Left forelimb (tissue), 1 donor: ENCODE measurements at regions not wholly inside any gene's neighbourhood (a gene's known extent, or its start where the extent isn't known, plus 50 kb on each side); places are given as distances from the start of the nearest gene placed in this dataset.
"Not testable (repeated sequence)": the region's sequence is repeated elsewhere in the genome, so short reads cannot be mapped to it uniquely, and the experiment has no call there.

Experiments used
- DNase-seq: peaks from one replicate; pipeline ENCODE4 v3.0.0-alpha.2; 2018; ENCODE audit warnings: low spot score

DNA sequence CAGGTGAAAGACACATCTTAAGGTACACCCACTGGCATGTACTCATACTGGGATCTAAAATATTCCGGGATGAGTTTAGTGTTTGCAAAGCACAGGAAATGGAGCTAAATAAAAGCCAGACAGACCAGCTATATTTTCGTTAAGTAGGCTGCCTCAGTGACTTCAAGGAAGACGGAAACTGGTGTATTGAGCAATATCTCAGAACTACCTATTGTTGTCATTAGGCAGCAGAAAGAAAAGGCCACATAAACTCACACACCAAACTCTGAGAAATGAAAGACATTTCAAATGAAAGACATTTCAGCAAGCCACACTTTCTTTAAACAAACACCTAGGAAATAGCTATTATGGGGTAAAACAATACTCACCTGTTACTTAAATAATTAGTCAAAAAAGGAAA is 761.7 kb upstream of the SEMA6D start:
- no peak for DNase-seq

DNA sequence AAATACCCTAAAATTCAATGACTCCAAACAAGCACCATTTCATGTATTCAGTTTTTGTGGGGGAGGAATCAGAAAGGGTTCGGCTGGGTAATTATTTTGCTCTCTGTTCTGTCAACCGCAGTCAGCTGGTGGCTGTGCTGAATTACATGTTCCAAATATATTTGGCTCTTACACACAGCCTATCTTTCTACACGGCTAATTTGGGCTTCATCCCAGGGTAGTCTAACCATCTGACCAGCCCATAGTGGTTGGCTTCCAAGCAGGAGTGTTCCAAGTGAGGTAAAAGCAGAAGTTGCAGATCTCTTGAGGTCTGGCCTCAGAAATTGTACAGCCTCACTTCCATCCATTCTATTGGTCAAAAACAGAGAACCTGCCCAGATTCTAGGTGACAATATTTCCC is 760.8 kb upstream of the SEMA6D start:
- no peak for DNase-seq

DNA sequence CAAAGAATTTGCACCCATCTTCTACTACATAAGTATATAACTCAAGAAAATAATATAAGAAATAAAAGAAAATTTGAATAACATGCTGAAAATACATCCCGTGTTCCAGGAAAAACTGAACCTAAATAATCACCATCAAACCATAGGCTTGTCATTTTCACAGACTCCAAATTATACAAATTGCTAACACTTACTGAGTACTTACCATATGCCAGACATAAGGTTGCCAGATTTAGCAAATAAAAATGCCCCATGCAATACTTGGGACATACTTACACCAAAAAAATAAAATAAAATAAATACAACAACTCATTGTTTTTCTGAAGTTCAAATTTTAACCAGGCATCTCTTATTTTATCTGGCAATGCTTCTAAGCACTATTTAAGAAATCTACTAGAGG is 760.4 kb upstream of the SEMA6D start:
- DNase-seq: no peak

DNA sequence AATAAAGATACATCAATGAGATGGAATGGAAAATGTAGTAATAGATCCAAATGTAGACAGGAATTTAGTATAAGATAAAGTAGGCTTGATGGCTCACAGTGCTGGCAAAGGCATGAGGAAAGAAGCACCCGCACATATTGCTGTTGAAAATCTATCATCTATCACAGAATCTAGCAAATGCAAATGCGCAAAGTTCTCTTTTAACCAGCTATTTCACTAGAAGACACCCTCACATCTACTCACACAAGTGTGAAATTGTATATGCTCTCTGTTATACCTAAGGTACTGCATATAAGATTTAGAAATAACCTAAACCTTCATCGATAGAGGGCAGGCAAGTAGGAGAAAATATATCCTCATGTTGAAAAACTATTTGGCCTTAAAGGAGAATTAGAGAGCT is 756.7 kb upstream of the SEMA6D start:
- no peak for DNase-seq

DNA sequence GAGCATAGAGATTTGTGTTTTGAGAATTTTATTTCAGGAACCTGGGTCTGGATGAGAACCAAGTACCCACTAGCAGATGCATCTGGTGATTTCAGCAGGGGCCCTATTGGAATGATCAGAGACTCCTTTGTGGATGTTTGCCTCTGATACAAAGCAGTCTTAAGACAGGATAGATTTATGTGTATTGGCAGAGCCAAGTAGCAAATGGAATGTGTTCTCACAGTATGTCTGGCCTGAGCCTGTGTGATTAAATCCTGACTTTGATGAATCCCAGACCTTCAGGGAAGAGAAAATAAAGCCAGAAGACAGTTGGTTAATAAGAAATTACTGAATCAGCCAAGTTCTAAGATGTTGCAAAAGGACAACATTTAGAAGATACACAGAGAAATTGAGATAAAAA is 755.5 kb upstream of the SEMA6D start:
- no peak for DNase-seq

DNA sequence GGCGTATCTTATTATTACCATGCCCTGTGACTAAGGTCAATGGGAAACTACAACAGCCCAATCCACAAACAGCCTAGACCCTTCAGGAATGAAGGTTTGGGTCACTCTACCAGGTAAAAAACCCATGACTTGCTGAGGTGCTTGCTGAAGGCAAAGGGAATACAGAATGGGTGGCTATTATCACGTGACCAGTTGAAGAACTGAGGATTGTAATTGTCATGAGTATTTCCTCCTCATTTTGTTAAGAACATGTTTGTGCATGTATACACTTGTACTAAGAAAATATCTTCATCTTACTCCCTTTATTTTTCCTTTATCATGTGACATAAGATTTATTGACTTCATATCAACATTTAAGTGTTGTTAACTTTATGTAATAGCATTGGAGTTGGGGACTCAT is 729.2 kb upstream of the SEMA6D start:
- DNase-seq: not testable (repeated sequence)

DNA sequence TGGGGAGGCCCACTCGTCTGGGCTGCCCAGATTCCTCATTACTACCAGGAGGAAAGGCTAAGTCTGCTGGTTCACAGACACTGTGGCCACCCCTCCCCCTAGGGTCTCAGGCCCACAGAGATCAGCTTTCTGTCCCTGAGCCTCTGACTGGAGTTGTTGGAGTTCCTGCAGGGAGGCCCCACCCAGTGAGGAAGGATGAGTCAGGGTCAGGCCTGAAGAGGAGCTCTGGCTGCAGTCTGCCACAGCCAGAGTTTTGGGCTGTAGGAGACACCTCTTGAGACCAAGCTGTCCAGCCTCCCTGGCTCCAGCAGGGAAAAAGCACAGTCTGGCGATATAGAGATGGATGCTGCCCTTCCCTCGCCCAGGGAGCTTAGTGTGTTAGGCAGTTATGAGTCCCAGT is 720.9 kb upstream of the SEMA6D start:
- DNase-seq: no peak

DNA sequence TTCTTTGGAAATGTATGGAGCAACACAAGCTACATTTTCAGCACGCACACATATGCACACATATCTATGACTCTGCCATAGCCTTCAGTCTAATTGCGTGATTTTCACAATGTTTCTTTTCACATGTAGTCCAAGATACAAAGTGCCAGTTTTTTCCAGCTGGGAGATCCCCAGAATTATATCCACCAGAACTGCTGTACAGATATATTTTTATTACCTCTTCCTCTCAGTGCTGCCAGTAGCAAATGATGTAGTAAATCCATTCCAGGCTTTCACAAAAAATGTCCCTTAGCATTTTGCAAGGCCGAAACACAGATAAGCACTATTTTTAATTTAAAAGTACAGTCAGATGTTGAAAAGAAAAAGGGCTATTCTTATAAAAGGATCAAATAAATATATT is 719.8 kb upstream of the SEMA6D start:
- no peak for DNase-seq

DNA sequence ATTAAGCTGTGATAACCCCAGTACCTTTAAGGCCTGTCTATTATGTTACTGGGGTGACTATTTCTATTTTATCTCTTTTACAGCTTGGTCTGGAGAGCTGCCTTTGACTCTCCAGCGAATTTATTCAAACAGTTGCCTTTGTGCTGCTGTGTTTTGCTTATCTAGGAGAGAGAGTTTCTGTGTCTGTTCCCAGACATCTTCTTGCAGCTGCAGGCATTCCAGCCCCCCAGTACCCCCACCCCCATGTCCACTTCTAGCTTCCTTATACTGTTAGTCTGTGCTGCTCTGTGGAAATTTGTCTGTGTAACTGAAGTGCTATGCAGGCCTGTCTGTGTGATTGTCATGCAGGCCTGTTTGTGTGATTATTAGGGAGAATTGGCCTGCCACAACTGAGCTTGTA is 713.7 kb upstream of the SEMA6D start:
- DNase-seq: no peak

DNA sequence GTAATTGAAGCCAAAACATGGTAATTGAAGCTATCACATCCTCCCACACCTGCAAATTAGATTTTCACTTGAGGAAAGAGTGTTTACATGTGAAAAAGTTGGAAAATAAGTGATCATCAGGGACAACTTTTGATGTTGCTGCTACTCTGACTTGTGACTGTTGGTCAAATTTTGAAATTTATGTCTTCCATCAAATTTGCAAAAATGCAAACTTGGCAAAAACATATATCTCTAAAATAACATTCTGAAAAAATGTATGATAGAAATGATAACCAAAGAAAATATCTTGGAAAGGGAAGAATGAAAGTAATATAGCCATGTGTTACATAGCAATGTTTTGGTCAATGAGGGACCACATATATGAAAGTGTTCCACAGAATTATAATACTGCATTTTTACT is 703.9 kb upstream of the SEMA6D start:
- no peak for DNase-seq

DNA sequence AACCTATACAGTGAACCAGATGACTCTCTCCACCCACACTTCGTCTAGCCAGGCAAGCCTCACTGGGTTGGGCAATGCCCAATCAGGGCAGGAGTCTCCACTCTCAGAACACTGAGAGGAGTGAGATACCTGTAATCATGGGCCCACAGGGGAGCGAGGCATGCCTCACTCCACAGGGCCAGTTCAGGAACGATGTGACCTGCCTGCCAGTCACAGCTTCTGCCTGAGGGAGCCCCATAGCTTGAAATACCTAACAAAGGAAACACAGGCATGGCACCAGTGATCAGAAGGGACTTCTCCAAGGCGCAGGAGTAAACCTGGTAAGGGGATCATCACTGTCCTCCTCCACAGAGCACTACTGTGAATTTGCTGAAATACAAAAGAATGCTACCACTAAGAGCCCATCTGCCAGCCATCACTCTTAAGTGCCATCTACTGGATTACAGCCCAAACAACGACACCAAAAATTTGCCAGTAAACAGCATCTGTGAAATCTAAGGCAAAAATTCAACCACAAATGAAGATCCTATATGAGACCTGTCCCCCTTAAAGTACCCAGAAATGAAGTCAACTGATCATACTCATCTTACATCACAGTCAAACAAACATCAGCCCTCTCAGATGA is 689.9 kb upstream of the SEMA6D start:
- DNase-seq: no peak

DNA sequence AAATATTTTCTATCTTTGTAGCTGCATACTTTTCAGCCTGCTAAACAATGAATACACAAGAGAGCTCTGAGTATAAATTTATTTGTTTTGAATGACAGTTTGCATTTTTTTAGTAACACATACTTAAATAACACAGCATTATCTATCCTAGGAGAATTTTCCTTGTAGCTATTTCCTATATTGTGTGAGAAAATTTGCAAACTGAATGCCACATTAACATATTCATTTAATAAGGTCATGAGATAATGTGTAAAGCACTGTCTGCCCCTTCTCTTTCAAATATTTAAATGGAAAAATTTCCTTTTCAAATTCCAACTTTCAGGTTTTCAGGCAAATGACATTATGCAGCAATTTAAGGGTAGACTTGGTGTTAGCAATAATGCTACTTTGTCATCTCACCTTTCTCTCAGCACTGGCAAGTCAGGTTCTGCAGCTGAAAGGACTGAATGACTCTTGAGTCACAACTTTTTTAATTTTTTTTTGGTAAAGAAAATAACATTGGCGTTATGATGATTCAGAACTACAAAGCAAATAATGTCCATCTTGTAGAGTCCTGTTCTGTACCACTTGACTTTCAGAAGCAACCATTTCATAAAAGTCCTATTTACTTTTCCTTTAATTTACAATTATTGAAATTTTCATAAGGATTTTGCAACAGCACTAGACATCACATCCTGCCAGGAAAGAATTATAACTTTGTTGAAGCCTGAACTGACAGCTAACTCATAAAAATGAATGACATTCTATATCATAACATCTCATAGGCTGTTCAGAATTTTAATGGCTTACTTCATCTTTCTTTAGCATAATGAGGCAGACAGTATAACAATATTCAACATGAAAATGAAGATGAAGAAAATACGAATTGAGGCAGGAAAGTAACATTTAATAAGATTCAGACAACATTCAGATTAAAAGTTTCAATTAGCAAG is 681.6 kb upstream of the SEMA6D start:
- DNase-seq: no peak

DNA sequence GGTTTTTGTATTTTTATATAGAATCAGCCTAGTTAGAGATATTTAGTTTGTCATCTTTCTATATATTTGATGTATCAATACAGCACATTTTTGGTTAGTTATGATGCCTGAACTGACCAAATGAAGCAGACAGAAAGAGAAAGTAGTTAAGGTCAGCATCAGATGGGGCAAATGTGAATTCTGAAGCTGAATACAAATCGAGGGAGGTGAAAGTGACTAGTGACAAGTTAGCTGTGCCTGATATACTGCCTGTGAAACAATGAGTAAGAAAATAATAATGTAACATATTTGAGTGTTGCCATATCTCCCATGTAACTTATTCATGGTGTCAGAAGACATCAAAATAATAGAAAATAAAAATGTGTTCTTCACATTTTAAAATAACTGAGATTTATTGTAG is 680.3 kb upstream of the SEMA6D start:
- no peak for DNase-seq

DNA sequence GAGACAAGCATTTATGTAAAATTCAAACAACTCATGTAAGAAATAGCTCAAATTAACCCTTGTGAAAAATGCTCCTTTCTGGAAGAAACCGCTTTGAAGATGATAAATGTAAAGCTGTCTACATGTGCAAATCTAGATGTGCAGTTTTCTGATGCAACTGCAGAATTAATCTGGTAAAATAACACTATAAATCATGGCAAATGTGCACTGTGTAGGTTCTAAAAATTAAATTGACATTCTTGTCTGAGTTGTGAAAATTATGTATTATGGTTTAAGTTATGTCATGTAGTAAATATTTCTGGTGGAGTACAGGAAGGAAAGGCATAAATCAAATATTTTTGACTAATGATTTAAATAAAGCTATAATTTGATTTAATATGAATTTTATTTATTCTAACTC is 678.1 kb upstream of the SEMA6D start:
- no peak for DNase-seq

DNA sequence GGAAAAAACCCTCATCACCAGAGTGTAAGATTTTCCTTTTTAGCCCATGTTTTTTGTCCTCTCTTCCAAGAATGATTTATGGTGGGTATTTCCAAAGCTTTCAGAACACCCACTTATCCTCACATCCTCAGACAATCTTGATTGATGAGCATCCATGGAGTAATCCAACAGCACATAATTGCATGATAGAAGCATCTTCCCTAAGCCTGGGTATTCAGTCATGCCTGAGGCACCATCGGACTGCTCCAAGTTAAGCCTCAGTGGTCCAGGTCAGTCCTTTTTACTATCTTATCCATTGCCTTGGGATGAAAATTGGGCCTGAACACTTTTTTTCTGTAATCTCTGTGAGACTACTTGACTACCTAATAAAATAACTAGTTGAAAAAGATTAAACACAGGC is 676.0 kb upstream of the SEMA6D start:
- DNase-seq: no peak

DNA sequence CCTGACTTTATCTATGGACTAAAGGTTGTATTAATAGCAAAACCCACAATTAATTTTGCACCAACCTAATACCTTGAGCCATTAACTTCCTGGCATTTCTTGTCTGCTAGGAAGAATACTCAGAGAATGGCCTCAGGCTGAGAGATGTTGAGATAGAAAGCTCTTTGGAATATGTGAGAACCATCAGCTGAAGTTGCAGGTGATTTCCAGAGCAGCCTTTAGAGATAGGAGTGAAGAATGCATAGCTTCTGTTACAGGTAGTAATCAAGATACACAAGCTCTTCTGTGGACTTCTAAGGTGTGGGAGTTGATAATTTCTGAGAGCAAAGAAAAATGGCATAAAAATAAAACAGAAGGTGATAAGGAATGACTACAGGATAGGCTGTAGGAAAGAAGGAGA is 669.3 kb upstream of the SEMA6D start:
- DNase-seq: not testable (repeated sequence)

DNA sequence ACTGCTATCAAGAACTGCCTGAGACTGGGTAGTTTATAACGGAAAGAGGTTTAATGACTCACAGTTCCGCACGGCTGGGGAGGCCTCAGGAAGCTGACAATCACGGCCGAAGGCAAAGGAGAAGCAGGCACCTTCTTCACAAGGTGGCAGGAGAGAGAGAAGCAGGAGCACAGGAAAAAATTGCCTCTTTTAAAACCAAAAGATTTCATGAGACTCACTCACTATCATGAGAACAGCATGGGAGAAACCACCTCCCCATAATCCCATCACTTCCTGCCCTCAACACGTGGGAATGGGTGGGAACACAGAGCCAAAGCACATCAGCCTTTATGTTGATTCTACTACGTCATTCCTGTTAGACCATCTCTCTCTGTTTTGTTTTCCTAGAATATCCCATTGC is 650.9 kb upstream of the SEMA6D start:
- DNase-seq: no peak

DNA sequence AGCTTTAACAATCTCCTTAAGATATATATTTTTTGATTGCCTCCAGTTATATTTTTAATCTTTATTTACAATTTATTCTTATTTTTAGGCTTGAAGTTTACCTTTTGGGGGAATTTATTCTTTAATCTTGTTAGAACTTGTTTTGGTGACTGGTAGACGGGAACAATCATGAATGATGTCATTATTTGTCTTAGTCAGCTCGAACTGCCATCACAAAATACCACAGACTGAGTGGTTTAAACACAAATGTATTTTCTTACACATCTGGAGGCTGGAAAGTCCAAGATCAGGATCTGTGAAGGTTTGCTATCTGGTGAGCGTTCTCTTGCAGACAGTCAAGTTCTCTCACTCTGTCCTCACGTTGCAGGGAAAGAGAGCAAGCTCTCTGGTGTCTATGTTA is 639.5 kb upstream of the SEMA6D start:
- DNase-seq: not testable (repeated sequence)

DNA sequence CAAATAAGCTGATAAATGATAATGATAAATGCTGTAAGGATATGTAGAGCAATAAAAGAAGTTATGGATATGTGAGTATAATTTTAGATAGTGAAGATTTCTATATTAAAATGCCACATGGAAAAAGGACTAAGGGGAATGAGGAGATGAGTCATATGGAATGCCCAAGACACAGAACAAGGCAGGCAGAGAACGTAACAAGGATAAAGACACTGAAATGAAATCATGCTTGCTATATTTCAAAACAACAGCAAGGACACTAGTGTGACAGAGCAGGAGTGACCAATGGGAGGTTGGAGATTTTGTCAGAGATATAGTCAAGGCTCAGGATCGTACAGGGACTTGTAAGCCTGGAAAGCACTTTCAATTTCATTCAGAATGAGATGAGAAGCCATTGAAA is 621.5 kb upstream of the SEMA6D start:
- DNase-seq: no peak

DNA sequence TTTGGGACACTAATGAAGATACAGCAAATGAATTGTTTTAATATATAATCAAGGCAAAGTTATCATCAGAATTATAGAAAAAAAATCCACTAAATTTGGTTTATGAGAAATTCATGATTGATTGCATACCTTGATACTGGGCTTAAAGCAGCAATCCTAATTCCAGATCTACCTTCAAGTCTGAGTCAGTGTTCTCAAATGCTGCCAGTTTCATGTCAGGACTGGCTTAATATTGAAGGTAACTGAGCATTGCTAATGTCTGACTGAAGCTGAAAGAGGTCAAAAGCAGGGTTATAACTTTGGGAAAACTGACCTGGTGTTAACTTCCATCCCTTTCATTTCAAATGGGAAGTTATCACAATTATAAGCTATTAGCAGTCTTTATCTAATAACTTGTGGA is 618.8 kb upstream of the SEMA6D start:
- DNase-seq: not testable (repeated sequence)

DNA sequence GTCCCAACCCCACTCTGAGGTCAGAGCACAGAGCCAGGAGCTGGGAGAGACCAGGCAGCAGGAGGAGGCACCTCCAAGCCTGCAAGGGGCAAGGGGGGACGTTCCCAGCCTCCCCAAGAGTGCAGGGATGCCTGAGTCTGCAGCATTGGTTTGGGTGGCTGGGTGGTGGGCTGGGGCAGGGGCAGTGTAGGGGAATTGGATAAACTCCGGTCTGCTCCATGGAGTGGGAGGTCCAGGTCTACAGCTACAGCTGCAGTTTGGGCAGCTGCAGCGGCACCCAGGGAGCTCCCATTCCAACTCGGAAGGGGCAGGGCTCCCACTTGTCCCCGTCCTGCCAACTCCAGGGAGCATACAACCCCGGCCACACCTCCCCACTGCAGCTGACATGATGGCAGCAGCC is 617.5 kb upstream of the SEMA6D start:
- not testable (repeated sequence) for DNase-seq

DNA sequence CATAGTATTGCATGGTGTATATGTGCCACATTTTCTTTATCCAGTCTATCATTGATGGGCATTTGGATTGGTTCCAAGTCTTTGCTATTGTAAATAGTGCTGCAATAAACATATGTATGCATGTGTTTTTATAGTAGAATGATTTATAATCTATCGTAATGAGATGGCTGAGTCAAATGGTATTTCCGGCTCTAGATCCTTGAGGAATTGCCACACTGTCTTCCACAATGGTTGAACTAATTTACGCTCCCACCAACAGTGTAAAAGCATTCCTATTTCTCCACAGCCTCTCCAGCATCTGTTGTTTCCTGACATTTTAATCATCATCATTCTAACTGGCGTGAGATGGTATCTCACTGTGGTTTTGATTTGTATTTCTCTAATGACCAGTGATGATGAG is 608.5 kb upstream of the SEMA6D start:
- DNase-seq: not testable (repeated sequence)

DNA sequence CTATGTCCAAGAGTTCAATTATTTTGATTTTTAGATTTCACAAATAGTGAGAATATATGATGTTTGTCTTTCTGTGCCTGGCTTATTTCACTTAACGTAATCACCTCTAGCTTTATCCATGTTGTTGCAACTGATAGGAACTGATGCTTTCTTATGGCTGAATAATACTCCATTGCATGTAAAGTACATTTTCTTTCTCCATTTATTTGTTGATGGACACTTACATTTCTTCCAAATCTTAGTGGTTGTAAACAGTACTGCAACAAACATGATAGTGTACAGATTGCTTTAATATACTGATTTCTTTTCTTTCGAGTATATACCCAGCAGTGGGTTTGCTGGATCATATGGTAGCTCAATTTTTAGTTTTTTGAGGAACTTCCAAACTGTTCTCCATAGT is 600.6 kb upstream of the SEMA6D start:
- no peak for DNase-seq

DNA sequence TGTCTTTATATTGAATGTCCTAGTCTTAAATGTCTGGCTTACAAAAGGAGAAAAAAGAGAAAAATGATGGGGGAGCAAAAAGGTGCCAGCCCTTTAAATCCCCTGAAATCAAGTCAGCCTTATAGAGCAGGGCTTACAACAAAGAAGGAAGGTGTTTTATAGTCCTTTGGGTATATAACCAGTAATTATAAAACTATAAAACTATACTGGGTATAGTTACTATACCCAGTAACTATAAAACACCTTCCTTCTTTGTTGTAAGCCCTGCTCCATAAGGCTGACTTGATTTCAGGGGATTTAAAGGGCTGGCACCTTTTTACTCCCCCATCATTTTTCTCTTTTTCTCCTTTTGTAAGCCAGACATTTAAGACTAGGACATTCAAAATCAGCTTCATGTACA is 598.0 kb upstream of the SEMA6D start:
- DNase-seq: no peak
